Mucosa of gallbladder (tissue), 1 donor: ENCODE measurements at regions not wholly inside any gene's neighbourhood (a gene's known extent, or its start where the extent isn't known, plus 50 kb on each side); places are given as distances from the start of the nearest gene placed in this dataset.
A peak's percentile ranks its signal among the peaks of the same experiment; 100 is the strongest.

Experiments
- DNase-seq: peaks from one replicate; pipeline ENCODE4 v3.0.0-alpha.2; 2020; ENCODE audit warnings: low spot score
- donor health status: DM: no; HTN: no; CAD: no.

- DNase-seq: no peak
Observed at GRCh38 chr10:21263263-21263803, 262.1 kb downstream of the SKIDA1 start.

DNA sequence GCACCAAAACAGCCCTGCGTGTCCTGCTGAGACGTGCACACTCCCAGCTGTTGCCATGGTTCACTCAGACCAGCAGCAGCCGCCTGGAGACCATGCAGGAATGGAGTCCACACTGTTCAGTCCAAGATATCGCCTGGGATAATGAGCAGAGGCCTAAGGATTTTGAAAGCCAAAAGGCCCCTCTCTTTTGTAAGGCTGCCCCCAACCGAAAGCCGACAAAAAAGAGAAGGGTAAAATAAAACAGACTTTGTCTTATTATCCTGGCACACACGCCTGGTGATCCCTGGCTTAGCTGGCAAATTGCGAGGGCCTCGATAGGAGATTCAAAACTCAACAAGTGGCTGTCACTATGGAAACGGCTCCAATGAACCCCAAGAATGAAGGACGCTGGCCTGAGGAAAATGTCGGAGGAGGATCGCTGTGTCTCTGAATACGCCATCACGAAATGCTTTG is 263.6 kb downstream of the SKIDA1 start:
- no peak for DNase-seq

DNA sequence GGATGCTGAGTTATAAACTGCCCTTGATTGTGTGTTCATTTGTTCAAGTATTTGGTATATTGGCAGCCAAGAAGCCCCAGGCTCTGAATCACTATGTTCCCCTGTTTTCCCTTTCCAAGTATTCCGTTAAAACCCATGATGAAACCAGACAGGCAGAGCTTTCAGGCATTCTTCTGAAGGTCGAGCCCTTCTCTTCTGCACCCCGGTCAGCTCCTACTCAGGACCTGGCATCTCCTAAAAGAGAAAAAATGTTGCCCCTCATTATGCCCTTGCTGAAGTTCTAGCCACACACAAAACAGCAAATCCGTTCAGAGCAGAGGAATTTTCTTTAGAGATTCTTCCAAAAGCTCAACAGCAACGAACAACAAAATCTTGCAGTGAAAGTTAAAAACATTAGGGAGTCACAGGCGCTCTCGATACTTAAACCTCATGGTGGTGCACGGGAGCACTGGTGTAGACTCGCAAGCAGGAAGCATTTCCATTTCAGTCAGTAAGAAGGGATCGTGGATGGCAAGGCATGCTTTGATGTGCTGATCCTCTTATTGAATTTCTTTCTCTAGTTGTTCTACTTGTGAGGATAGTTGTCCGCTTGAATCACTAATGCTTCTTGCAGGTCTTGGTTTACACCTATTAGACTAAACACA is 264.9 kb downstream of the SKIDA1 start:
- no peak for DNase-seq

DNA sequence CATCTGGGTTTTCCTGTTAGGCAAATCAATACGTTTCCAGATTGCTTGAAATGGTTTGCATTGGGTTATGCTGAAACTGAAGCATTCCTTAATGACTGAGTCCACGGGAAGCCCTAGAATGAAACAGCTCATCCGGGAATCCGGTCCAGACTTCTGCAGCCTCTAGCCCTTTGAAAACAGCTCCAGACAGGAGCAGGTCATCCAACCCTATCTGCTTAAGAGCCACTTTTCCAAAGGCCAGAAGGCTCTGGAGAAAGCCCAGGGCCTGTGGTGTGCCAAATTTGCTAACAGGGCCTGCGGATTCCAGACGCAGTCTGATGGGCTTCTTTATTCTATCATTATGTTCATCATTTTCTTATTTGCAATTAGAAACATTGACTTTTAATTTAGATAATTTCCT is 265.4 kb downstream of the SKIDA1 start:
- peak; percentile 11 for DNase-seq

DNA sequence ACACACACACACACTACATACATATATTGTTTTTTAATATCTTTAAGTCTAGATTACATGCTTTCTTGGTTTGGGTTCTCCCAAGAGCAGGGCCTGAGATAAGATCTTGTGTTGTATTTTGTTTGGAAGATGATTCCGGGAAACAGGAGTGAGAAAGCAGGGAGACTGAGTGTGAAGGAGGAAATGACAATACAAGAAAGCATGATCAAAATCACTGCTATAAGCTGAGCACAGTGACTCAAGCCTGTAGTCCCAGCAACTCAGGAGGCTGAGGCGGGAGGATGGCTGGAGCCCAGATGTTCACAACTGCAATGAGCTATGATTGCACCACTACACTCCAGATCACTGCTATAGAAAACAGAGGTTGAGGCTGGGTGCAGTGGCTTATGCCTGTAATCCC is 267.6 kb downstream of the SKIDA1 start:
- no peak for DNase-seq

- DNase-seq: no peak
Observed at GRCh38 chr10:21257191-21257590, 268.3 kb downstream of the SKIDA1 start.

DNA sequence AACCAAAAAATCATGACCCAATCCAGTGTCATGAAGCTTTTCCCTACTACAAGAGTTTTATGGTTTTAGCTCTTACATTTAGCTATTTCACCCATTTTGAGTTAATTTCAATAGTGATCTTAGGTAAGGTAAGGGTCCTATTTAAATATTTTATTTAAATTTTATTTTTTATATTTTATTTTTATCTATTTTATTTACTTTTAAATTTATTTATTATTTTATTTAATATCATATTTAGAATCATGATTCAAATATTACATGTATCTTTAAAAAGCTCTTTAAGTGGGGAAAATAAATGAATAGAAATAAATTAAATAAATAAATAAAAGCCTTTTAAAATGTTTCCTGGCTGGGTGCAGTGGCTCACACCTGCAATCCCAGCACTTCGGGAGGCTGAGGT is 276.0 kb downstream of the SKIDA1 start:
- DNase-seq: no peak

GRCh38 chr10:21247592-21247991 is 277.9 kb downstream of the SKIDA1 start:
- DNase-seq: no peak

DNA sequence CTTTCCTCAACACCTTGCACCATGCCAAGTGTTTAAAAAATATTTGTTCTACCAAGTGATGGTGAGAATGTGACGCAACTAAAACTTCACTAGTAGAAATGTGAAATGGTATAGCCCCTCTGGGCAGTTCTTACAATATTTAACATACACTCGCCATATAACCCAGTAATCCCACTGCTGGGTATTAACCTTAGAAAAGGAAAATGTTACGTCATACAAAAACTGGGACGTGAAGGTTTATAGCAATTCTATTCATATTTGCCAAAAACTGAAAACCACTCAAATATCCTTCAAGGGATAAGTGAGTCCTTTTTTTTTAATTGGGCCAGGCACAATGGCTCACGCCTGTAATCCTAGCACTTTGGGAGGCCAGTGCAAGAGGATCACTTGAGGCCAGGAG is 279.3 kb downstream of the SKIDA1 start:
- DNase-seq: no peak

GRCh38 chr10:21243748-21244257 is 281.7 kb downstream of the SKIDA1 start:
- no peak for DNase-seq

DNA sequence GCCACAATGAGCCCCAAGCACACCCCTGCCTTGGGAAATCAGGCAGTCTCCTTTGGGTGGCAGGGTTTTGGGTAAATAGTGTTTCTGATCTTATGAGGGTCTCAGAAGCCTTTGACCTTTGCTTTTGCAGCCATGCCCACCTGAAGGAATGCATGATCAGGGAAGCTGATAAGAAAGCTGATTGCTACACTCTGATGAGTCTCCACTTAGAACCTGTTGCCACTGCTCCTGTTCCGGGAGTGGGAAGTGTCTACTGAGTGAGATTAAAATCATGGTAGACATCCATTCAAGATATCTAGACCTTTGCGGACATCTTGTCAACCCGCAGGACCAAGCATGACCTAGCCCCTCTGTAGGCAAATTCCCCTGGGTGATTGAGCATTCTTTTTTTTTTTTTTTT is 282.6 kb downstream of the SKIDA1 start:
- DNase-seq: no peak

DNA sequence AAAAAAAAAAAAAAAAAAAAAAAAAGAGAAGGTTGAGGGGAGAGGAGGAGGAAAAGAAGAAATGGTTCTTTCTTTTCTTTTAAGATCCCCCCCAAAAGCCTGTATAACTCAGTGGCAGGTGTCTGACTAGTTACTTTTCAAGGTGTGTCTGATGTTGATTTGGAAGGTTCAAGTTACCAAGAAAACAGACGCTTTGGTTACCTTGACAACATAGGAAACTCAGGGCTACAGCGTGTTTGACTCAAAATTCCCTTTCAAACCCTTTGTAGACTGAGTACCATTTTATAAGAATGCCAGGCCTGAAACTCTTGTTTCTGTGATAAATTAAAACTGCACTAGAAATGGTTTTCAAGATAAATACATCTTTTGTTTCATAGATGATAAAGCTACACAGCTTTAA is 286.8 kb downstream of the SKIDA1 start:
- no peak for DNase-seq

- DNase-seq: no peak
Observed at GRCh38 chr10:21238044-21238443, 287.4 kb downstream of the SKIDA1 start.

DNA sequence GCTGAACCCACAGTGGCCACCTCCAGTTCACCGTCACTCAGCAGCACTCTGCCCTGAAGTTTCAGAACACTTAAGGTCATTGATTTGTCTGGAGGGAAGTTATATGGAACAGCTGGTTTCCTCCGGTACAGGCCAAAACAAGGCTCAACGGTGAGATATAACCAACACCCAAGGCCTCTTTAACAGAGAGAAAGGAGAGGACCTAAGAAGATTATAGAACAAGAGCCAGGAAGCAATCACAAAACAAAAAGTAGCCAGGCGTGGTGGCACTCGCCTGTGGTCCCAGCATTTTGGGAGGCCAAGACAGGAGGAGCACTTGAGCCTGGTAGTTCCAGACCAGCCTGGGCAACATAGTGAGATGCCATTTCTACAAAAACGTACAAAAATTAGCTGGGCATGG is 290.7 kb downstream of the SKIDA1 start:
- DNase-seq: no peak

GRCh38 chr10:21230219-21230618 is 295.3 kb downstream of the SKIDA1 start:
- no peak for DNase-seq

GRCh38 chr10:21217748-21218367 is 307.6 kb downstream of the SKIDA1 start:
- no peak for DNase-seq

DNA sequence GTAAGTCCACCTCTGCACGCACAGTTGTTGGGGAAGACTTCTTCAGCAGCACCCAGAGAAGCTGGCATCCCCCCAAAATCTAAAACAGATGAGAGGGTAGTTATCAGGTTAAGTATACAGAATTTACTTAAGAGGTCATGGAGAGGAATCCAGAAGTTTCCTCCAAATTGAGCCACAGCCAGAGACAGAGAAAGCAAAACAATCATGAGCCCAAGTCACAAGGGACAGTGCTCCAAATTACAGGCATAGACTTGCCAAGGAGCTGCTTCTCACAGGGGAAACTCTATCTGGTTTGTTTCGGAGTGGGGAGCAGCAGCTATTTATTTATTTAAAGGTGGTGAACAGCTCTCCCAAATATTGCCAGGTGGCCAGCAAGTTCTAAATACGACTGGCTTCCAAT is 308.4 kb downstream of the SKIDA1 start:
- DNase-seq: no peak

DNA sequence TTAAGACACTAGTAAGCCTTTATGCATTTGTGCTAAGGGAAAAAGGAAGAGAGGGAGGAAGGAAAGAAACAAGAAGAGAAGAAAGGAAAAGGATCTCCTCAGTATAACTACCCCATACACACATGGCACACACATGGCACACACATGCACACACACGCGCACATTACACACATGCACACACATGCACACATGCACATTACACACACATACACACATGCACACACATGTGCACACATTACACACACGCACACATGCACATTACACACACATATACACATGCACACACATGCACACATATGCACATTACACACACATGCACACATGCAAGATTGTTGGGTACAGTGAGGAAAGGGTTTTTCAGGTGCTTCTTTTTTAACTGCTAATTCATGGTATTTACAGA is 311.2 kb downstream of the SKIDA1 start:
- DNase-seq: no peak

GRCh38 chr10:21213381-21213780 is 312.1 kb downstream of the SKIDA1 start:
- DNase-seq: no peak

DNA sequence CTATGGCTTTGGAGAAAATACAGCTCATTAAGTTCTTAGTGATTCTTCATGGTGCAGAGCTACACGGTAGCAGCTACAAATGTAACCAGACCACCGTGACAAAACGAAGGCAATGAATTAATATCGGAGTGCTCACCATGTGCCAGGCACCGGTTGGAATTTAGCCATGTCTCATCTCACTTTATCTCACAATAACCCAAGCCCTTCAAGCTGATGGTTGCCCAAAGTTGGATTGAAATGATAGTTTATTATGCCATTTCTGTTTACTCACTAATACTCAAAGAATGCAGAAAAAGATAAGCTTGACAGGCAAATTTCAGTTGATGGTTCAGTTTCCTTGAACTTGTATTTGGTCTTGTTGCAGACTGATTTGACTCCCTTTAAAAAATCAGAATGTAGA is 312.6 kb downstream of the SKIDA1 start:
- no peak for DNase-seq

GRCh38 chr10:21212348-21212747 is 313.1 kb downstream of the SKIDA1 start:
- DNase-seq: no peak

- DNase-seq: no peak
Observed at GRCh38 chr10:21209495-21209894, 312.4 kb upstream of the NEBL start.

GRCh38 chr10:21208666-21209316 is 311.7 kb upstream of the NEBL start:
- no peak for DNase-seq
